Ishikawa (cell line): ENCODE measurements at regions not wholly inside any gene's neighbourhood (a gene's known extent, or its start where the extent isn't known, plus 50 kb on each side); places are given as distances from the start of the nearest gene placed in this dataset.

Experiments used
- CEBPB ChIP-seq: IDR thresholded peaks from 2 replicates; pipeline ENCODE4 v1.6.1; 2012
- CREB1 ChIP-seq: IDR thresholded peaks from 2 replicates; pipeline ENCODE4 v1.6.1; 2012; ENCODE audit warnings: low read depth
- EGR1 ChIP-seq: IDR thresholded peaks from 2 replicates; pipeline ENCODE4 v1.6.1; 2012
- EP300 ChIP-seq: IDR thresholded peaks from 2 replicates; pipeline ENCODE4 v1.6.1; 2012; ENCODE audit warnings: borderline replicate concordance
- FOXM1 ChIP-seq: IDR thresholded peaks from 2 replicates; pipeline ENCODE4 v1.6.1; 2012; ENCODE audit warnings: low read depth, borderline replicate concordance
- MAX ChIP-seq: IDR thresholded peaks from 2 replicates; pipeline ENCODE4 v1.6.1; 2012
- NFIC ChIP-seq: IDR thresholded peaks from 2 replicates; pipeline ENCODE4 v1.6.1; 2012
- RAD21 ChIP-seq: IDR thresholded peaks from 2 replicates; pipeline ENCODE4 v1.6.1; 2012; ENCODE audit warnings: low read depth
- REST ChIP-seq: IDR thresholded peaks from 2 replicates; pipeline ENCODE4 v1.6.1; 2012; ENCODE audit warnings: low read depth, mild to moderate bottlenecking
- TAF1 ChIP-seq: IDR thresholded peaks from 2 replicates; pipeline ENCODE4 v1.6.1; 2012; ENCODE audit warnings: low read depth, mild to moderate bottlenecking
- TCF12 ChIP-seq: IDR thresholded peaks from 2 replicates; pipeline ENCODE4 v1.6.1; 2012; ENCODE audit warnings: low read depth
- TEAD4 ChIP-seq: IDR thresholded peaks from 2 replicates; pipeline ENCODE4 v1.6.1; 2012
- USF1 ChIP-seq: IDR thresholded peaks from 2 replicates; pipeline ENCODE4 v1.6.1; 2012
- YY1 ChIP-seq: IDR thresholded peaks from 2 replicates; pipeline ENCODE4 v1.6.1; 2012; ENCODE audit warnings: low read depth
- ZBTB7A ChIP-seq: IDR thresholded peaks from 2 replicates; pipeline ENCODE4 v1.6.1; 2012; ENCODE audit warnings: low read depth

GRCh38 chr18:78494204-78495085 is 485.2 kb upstream of the SALL3 start:
- TF ChIP-seq USF1 (no peak), EGR1 (no peak), NFIC (no peak), YY1 (no peak), TCF12 (no peak), RAD21 (no peak), CREB1 (no peak)

- TF ChIP-seq MAX (no peak), CREB1 (no peak), CEBPB (no peak), REST (no peak)
These were observed 484.1 kb upstream of the SALL3 start for GRCh38 chr18:78495550-78495949.

- TF ChIP-seq RAD21 (no peak), EGR1 (no peak), CREB1 (no peak), TCF12 (no peak), TEAD4 (no peak), FOXM1 (no peak), USF1 (no peak), REST (no peak)
These were observed 483.5 kb upstream of the SALL3 start for GRCh38 chr18:78496079-78496478.

GRCh38 chr18:78497641-78498040 is 482.0 kb upstream of the SALL3 start:
- TF ChIP-seq MAX, result no peak
- TF ChIP-seq CEBPB, result no peak
- TF ChIP-seq EGR1, result no peak
- TF ChIP-seq FOXM1, result no peak
- TF ChIP-seq REST, result no peak
- TF ChIP-seq RAD21, result no peak
- no peak for TF ChIP-seq YY1
- no peak for TF ChIP-seq CREB1
- TF ChIP-seq USF1, result no peak
- TF ChIP-seq TCF12, result no peak
- no peak for TF ChIP-seq ZBTB7A
- TF ChIP-seq NFIC, result no peak
- no peak for TF ChIP-seq TAF1
- no peak for TF ChIP-seq TEAD4
- no peak for TF ChIP-seq EP300

GRCh38 chr18:78499586-78499985 is 480.0 kb upstream of the SALL3 start:
- TF ChIP-seq YY1 (no peak), EP300 (no peak), NFIC (no peak), RAD21 (no peak), CREB1 (no peak), TCF12 (no peak), FOXM1 (no peak), TAF1 (no peak), CEBPB (no peak), USF1 (no peak), TEAD4 (no peak), EGR1 (no peak), ZBTB7A (no peak)
